Endothelial cell of umbilical vein (primary cell): ENCODE measurements at regions not wholly inside any gene's neighbourhood (a gene's known extent, or its start where the extent isn't known, plus 50 kb on each side); places are given as distances from the start of the nearest gene placed in this dataset.

ENCODE experiments used
- BruUV-seq: library from RNA; stranded (reverse); fragments of 400-500 nt; replicated peaks from 2 replicates; lab custom pipeline; 2021; lab: Mats Ljungman, UMichigan
- CTCF ChIA-PET: fragments of 300-600, 350-600 bp; sonication (Branson Sonifier 250); formaldehyde crosslinking; loops from one replicate; lab custom pipeline; 2021; ENCODE audit warnings: antibody characterized with exemption, inconsistent platforms; lab: Charles Lee
- POLR2A ChIA-PET: fragments of 300-600, 350-600 bp; sonication (Branson Sonifier 250); formaldehyde crosslinking; loops from one replicate; lab custom pipeline; 2021; ENCODE audit warnings: antibody characterized with exemption, inconsistent platforms; lab: Charles Lee
- DNase-seq: peaks from one replicate; pipeline ENCODE4 v3.0.0-alpha.2; 2011; ENCODE audit warnings: low read depth, low spot score
- FAIRE-seq: peaks from 2 replicates; lab custom pipeline; 2011; peaks lifted over from hg19 to GRCh38; lab: Jason Lieb, UNC
- H2AFZ ChIP-seq: 2 replicates; pipeline ENCODE4 v1.6.0; 2012; ENCODE audit warnings: low read depth, low read length, control low read depth, inconsistent platforms
- H3K27ac ChIP-seq: 2 replicates; pipeline ENCODE4 v1.5.1; 2011; ENCODE audit warnings: low read depth, mild to moderate bottlenecking, control low read depth, low read length, moderate library complexity; ENCODE audit not compliant: insufficient read depth
- H3K27me3 ChIP-seq, 2 experiments: 2 replicates each; pipeline versions ENCODE4 v1.6.0 to v1.6.1; 2011; ENCODE audit warnings: low read length in 2 of 2, mixed read lengths in 1 of 2; ENCODE audit not compliant: control insufficient read depth in 2 of 2, insufficient read depth in 2 of 2
- H3K36me3 ChIP-seq, 2 experiments: 2 replicates in 1 of 2; 3 replicates in 1 of 2; pipeline ENCODE4 v1.5.1; 2011; ENCODE audit warnings: low read length in 2 of 2, mild to moderate bottlenecking in 1 of 2, moderate library complexity in 1 of 2; ENCODE audit not compliant: control insufficient read depth in 2 of 2, insufficient read depth in 2 of 2; ENCODE audit errors: extremely low read depth in 1 of 2
- H3K4me1 ChIP-seq: 3 replicates; pipeline ENCODE4 v1.5.1; 2011; ENCODE audit warnings: mild to moderate bottlenecking, low read length; ENCODE audit not compliant: control insufficient read depth, insufficient read depth; ENCODE audit errors: extremely low read depth
- H3K4me2 ChIP-seq: 2 replicates; pipeline ENCODE4 v1.6.1; 2011; ENCODE audit warnings: low read length, control low read depth, mixed read lengths; ENCODE audit not compliant: insufficient read depth
- H3K4me3 ChIP-seq, 3 experiments: fragments of 200-600 bp in 1 of 3; sonication (generic), shearing (Covaris generic) in 1 of 3; replicated peaks in 1 of 3; 2 replicates each; pipeline ENCODE4 v1.5.1; 2011 to 2016; ENCODE audit warnings: control low read depth in 3 of 3, low read length in 3 of 3, mild to moderate bottlenecking in 2 of 3, inconsistent platforms in 1 of 3, low read depth in 1 of 3, moderate library complexity in 1 of 3; ENCODE audit not compliant: insufficient read depth in 1 of 3
- H3K79me2 ChIP-seq: 2 replicates; pipeline ENCODE4 v1.6.0; 2012; ENCODE audit warnings: low read length, inconsistent platforms; ENCODE audit not compliant: control insufficient read depth, insufficient read depth
- H3K9ac ChIP-seq: replicated peaks from 2 replicates; pipeline ENCODE3; 2011; ENCODE audit warnings: low read length, control low read depth; ENCODE audit not compliant: insufficient read depth; ENCODE audit errors: extremely low read depth
- H3K9me1 ChIP-seq: replicated peaks from 3 replicates; pipeline ENCODE4 v1.6.0; 2011; ENCODE audit warnings: mild to moderate bottlenecking, low read length; ENCODE audit not compliant: control insufficient read depth, insufficient read depth; ENCODE audit errors: extremely low read depth
- H3K9me3 ChIP-seq: replicated peaks from 2 replicates; pipeline ENCODE4 v1.5.1; 2012; ENCODE audit warnings: low read length, inconsistent platforms; ENCODE audit not compliant: control insufficient read depth, insufficient read depth
- H4K20me1 ChIP-seq: replicated peaks from 2 replicates; pipeline ENCODE3; 2011; ENCODE audit warnings: mild to moderate bottlenecking, low read length; ENCODE audit not compliant: control insufficient read depth, insufficient read depth; ENCODE audit errors: extremely low read depth
- EZH2 ChIP-seq: IDR thresholded peaks from 2 replicates; pipeline ENCODE4 v1.6.1; 2012; ENCODE audit warnings: borderline replicate concordance, low read depth, mild to moderate bottlenecking, moderate library complexity, low read length, inconsistent platforms; ENCODE audit not compliant: severe bottlenecking
- FOS ChIP-seq: IDR thresholded peaks from 2 replicates; pipeline ENCODE4 v1.6.1; 2011; ENCODE audit warnings: mild to moderate bottlenecking, low read length, moderate library complexity, borderline replicate concordance; ENCODE audit not compliant: insufficient read depth
- GATA2 ChIP-seq: IDR thresholded peaks from 2 replicates; pipeline ENCODE4 v1.7.0; 2011; ENCODE audit warnings: low read depth, mild to moderate bottlenecking, moderate library complexity, mixed read lengths, low read length; ENCODE audit not compliant: insufficient read length, insufficient read depth
- JUN ChIP-seq: IDR thresholded peaks from 2 replicates; pipeline ENCODE4 v1.6.1; 2011; ENCODE audit warnings: borderline replicate concordance, low read depth; ENCODE audit not compliant: insufficient read length, insufficient read depth
- MYC ChIP-seq: IDR thresholded peaks from one replicate; pipeline ENCODE4 v1.6.1; 2011; ENCODE audit warnings: mild to moderate bottlenecking, low read depth, low read length
- POLR2A ChIP-seq: IDR thresholded peaks from 2 replicates; pipeline ENCODE4 v1.6.1; 2012; ENCODE audit warnings: low read depth, mild to moderate bottlenecking, control low read depth, low read length
- POLR2AphosphoS5 ChIP-seq: IDR thresholded peaks from 2 replicates; pipeline ENCODE4 v1.6.1; 2012; ENCODE audit warnings: low read depth, mild to moderate bottlenecking, control low read depth, low read length, moderate library complexity; ENCODE audit not compliant: insufficient read depth
- dilution Hi-C: fragments of 300-500 bp; cut with MboI; formaldehyde crosslinking; loops from one replicate; pipeline ENCODE4 v1.15.0; 2019; ENCODE audit warnings: low sequenced_read_pairs; ENCODE audit not compliant: extremely low pct_ligation_motif_present
- intact Hi-C: fragments of 100-400 bp; cut with micrococcal nuclease; formaldehyde crosslinking; loops from one replicate; pipeline ENCODE4 v1.10.0; 2022
- TF ChIP-seq, protein P1 (sequence below), 2 donors: IDR thresholded peaks; 1 replicate in 1 of 2; 2 replicates in 1 of 2; pipeline ENCODE4 v1.5.1; 2011; ENCODE audit warnings: low read length in 2 of 2, mild to moderate bottlenecking in 2 of 2, moderate library complexity in 2 of 2, control low read depth in 1 of 2, inconsistent platforms in 1 of 2, low read depth in 1 of 2; ENCODE audit not compliant: insufficient read depth in 1 of 2; ENCODE audit errors: extremely low read depth in 1 of 2
- TF ChIP-seq, protein P2 (sequence below): IDR thresholded peaks from 2 replicates; pipeline ENCODE4 v1.6.1; 2011; ENCODE audit not compliant: insufficient read depth, insufficient read length

DNA sequence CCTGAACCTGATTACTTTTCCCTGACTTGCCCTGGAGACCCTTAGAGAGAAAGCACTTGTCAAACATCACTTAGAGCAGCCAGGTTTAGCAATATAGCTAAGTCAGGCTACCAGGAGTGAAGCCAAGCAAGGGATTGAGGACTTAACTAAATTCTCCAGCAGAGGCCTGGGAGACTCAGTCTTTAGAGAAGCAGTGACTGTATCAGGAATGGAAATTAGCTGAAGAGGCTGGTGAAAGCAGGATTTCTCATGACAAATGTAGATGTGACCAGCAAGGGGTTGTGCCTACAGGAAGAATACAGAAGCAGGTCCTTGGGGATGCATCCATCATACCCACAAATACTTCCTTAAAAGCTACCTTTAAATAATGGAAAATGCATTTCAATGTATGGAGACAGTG lies 368.9 kb upstream of the MEIS1 start:
- H3K27me3 ChIP-seq = no peaks in the 10 kb centered on the region
- intact Hi-C loops = no loop called here
- no peaks in the 10 kb centered on the region for H3K9me3 ChIP-seq
- DNase-seq (no peak), FAIRE-seq (no peak)
- no peak for TF ChIP-seq MYC
- TF ChIP-seq EZH2 = no peak
- no peak for TF ChIP-seq JUN
- TF ChIP-seq, protein P1, sequence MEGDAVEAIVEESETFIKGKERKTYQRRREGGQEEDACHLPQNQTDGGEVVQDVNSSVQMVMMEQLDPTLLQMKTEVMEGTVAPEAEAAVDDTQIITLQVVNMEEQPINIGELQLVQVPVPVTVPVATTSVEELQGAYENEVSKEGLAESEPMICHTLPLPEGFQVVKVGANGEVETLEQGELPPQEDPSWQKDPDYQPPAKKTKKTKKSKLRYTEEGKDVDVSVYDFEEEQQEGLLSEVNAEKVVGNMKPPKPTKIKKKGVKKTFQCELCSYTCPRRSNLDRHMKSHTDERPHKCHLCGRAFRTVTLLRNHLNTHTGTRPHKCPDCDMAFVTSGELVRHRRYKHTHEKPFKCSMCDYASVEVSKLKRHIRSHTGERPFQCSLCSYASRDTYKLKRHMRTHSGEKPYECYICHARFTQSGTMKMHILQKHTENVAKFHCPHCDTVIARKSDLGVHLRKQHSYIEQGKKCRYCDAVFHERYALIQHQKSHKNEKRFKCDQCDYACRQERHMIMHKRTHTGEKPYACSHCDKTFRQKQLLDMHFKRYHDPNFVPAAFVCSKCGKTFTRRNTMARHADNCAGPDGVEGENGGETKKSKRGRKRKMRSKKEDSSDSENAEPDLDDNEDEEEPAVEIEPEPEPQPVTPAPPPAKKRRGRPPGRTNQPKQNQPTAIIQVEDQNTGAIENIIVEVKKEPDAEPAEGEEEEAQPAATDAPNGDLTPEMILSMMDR (IDR thresholded peaks at IDR 0.05; ENCODE audit: extremely low read depth in 1 of 2, insufficient read depth in 1 of 2, low read depth in 1 of 2, low read length in 2 of 2) = no peak
- TF ChIP-seq POLR2AphosphoS5 = no peak
- no peak for TF ChIP-seq FOS
- TF ChIP-seq GATA2 = no peak
- TF ChIP-seq POLR2A = no peak
- TF ChIP-seq, protein P2, sequence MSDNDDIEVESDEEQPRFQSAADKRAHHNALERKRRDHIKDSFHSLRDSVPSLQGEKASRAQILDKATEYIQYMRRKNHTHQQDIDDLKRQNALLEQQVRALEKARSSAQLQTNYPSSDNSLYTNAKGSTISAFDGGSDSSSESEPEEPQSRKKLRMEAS = no peak
- BruUV-seq = no TSS peak
- CTCF ChIA-PET = no interaction called here
- H3K27ac ChIP-seq = no peak overlapping the region
- H3K4me3 ChIP-seq = no peak overlapping the region
- H3K4me1 ChIP-seq = no peaks in the 10 kb centered on the region
- dilution Hi-C loops = no loop called here
- no peaks in the 10 kb centered on the region for H3K9me1 ChIP-seq
- no peak overlapping the region for H2AFZ ChIP-seq
- H3K9ac ChIP-seq = no peak overlapping the region
- H4K20me1 ChIP-seq = no peaks in the 10 kb centered on the region
- no peaks in the 10 kb centered on the region for H3K79me2 ChIP-seq
- no peak overlapping the region for H3K4me2 ChIP-seq
- POLR2A ChIA-PET = no interaction called here
- H3K36me3 ChIP-seq = no peaks in the 10 kb centered on the region
